H9 (cell line): ENCODE measurements at regions not wholly inside any gene's neighbourhood (a gene's known extent, or its start where the extent isn't known, plus 50 kb on each side); places are given as distances from the start of the nearest gene placed in this dataset.

Source experiments
- DNase-seq: peaks from one replicate; pipeline ENCODE4 v3.0.0-alpha.2; 2017
- H2AFZ ChIP-seq: one replicate; pipeline ENCODE4 v1.6.1; 2013; ENCODE audit warnings: mild to moderate bottlenecking, low read length, control low read depth, moderate library complexity
- H2AK5ac ChIP-seq: 2 replicates; pipeline ENCODE4 v1.6.1; 2013; ENCODE audit warnings: low read length, control low read depth, mixed read lengths; ENCODE audit not compliant: insufficient read length
- H2BK120ac ChIP-seq: one replicate; pipeline ENCODE4 v1.6.1; 2013; ENCODE audit warnings: low read depth, mild to moderate bottlenecking, low read length, control low read depth, inconsistent platforms; ENCODE audit not compliant: poor library complexity, severe bottlenecking
- H2BK12ac ChIP-seq: 2 replicates; pipeline ENCODE4 v1.6.1; 2013; ENCODE audit warnings: low read length, control low read depth, mixed read lengths, low read depth; ENCODE audit not compliant: insufficient read length
- H2BK15ac ChIP-seq: 2 replicates; pipeline ENCODE4 v1.6.1; 2013; ENCODE audit warnings: low read depth, low read length, control low read depth
- H2BK20ac ChIP-seq: one replicate; pipeline ENCODE4 v1.6.1; 2013; ENCODE audit warnings: low read depth, mild to moderate bottlenecking, low read length, control low read depth, inconsistent platforms; ENCODE audit not compliant: poor library complexity, severe bottlenecking
- H2BK5ac ChIP-seq: 2 replicates; pipeline ENCODE4 v1.6.1; 2013; ENCODE audit warnings: low read length, control low read depth, mixed read lengths; ENCODE audit not compliant: insufficient read length
- H3K14ac ChIP-seq: 2 replicates; pipeline ENCODE4 v1.6.1; 2013; ENCODE audit warnings: low read length, control low read depth; ENCODE audit not compliant: insufficient read depth
- H3K18ac ChIP-seq: 2 replicates; pipeline ENCODE4 v1.6.1; 2013; ENCODE audit warnings: low read depth, mild to moderate bottlenecking, mixed read lengths, low read length, control low read depth; ENCODE audit not compliant: insufficient read length
- H3K23ac ChIP-seq: 2 replicates; pipeline ENCODE4 v1.6.1; 2013; ENCODE audit warnings: low read length, control low read depth, mixed read lengths, low read depth; ENCODE audit not compliant: insufficient read length
- H3K23me2 ChIP-seq: 2 replicates; pipeline ENCODE4 v1.6.1; 2013; ENCODE audit warnings: low read depth, mild to moderate bottlenecking, mixed read lengths, low read length, control low read depth; ENCODE audit not compliant: insufficient read length, poor library complexity, severe bottlenecking
- H3K27ac ChIP-seq: 2 replicates; pipeline ENCODE4 v1.5.1; 2013; ENCODE audit warnings: low read length, control low read depth, mixed read lengths, low read depth; ENCODE audit not compliant: insufficient read length
- H3K27me3 ChIP-seq: 2 replicates; pipeline ENCODE4 v1.6.1; 2013; ENCODE audit warnings: low read length, control low read depth, inconsistent platforms; ENCODE audit not compliant: insufficient read depth
- H3K4ac ChIP-seq: 2 replicates; pipeline ENCODE4 v1.6.1; 2013; ENCODE audit warnings: low read depth, mild to moderate bottlenecking, control low read depth, inconsistent platforms, low read length, moderate library complexity
- H3K4me1 ChIP-seq: 2 replicates; pipeline ENCODE4 v1.6.1; 2013; ENCODE audit warnings: low read length, control low read depth, inconsistent platforms; ENCODE audit not compliant: insufficient read depth
- H3K4me2 ChIP-seq: 2 replicates; pipeline ENCODE4 v1.6.1; 2013; ENCODE audit warnings: low read length, control low read depth, mixed read lengths; ENCODE audit not compliant: insufficient read length, insufficient read depth
- H3K56ac ChIP-seq: 2 replicates; pipeline ENCODE4 v1.6.1; 2013; ENCODE audit warnings: low read depth, mild to moderate bottlenecking, mixed read lengths, low read length, control low read depth; ENCODE audit not compliant: insufficient read length
- H3K79me1 ChIP-seq: 2 replicates; pipeline ENCODE4 v1.6.1; 2013; ENCODE audit warnings: low read depth, mild to moderate bottlenecking, moderate library complexity, low read length, control low read depth, inconsistent platforms; ENCODE audit not compliant: insufficient read depth, poor library complexity, severe bottlenecking
- H3K79me2 ChIP-seq: 2 replicates; pipeline ENCODE4 v1.6.1; 2013; ENCODE audit warnings: low read length, control low read depth, inconsistent platforms; ENCODE audit not compliant: insufficient read depth
- H3K9ac ChIP-seq: 2 replicates; pipeline ENCODE4 v1.6.1; 2013; ENCODE audit warnings: low read length, control low read depth, mixed read lengths; ENCODE audit not compliant: insufficient read length; ENCODE audit errors: extremely low read depth
- H3K9me3 ChIP-seq: one replicate; pipeline ENCODE4 v1.6.1; 2013; ENCODE audit warnings: low read depth, low read length, inconsistent platforms; ENCODE audit not compliant: control insufficient read depth
- H3T11ph ChIP-seq: one replicate; pipeline ENCODE4 v1.6.1; 2013; ENCODE audit warnings: mild to moderate bottlenecking, low read length, control low read depth, inconsistent platforms
- H4K20me1 ChIP-seq: one replicate; pipeline ENCODE4 v1.6.1; 2013; ENCODE audit not compliant: control insufficient read depth, insufficient read length, insufficient read depth
- H4K5ac ChIP-seq: 2 replicates; pipeline ENCODE4 v1.6.1; 2013; ENCODE audit warnings: low read depth, mild to moderate bottlenecking, mixed read lengths, low read length, control low read depth; ENCODE audit not compliant: insufficient read length
- H4K8ac ChIP-seq: replicated peaks from 2 replicates; pipeline ENCODE4 v1.6.1; 2013; ENCODE audit warnings: low read length, control low read depth, mixed read lengths, low read depth; ENCODE audit not compliant: insufficient read length
- H4K91ac ChIP-seq: 2 replicates; pipeline ENCODE4 v1.6.1; 2013; ENCODE audit warnings: low read depth, mild to moderate bottlenecking, moderate library complexity, mixed read lengths, low read length, control low read depth; ENCODE audit not compliant: insufficient read length
- H3K27ac Mint-ChIP-seq, 3 experiments: 2 replicates in 2 of 3; 3 replicates in 1 of 3; pipeline ENCODE4 v1.8.0; 2020 to 2021; ENCODE audit warnings: mixed read lengths in 3 of 3, mild to moderate bottlenecking in 1 of 3, moderate library complexity in 1 of 3
- H3K27me3 Mint-ChIP-seq: 2 replicates; pipeline ENCODE4 v1.8.0; 2021; ENCODE audit warnings: low read depth, mild to moderate bottlenecking, moderate library complexity, mixed read lengths
- H3K36me3 Mint-ChIP-seq, 3 experiments: 2 replicates in 2 of 3; 3 replicates in 1 of 3; pipeline ENCODE4 v1.8.0; 2020 to 2021; ENCODE audit warnings: low read depth in 3 of 3, mixed read lengths in 3 of 3; ENCODE audit not compliant: insufficient read depth in 1 of 3
- H3K4me1 Mint-ChIP-seq, 2 experiments: 2 replicates each; pipeline ENCODE4 v1.8.0; 2020; ENCODE audit warnings: mixed read lengths in 2 of 2
- H3K4me3 Mint-ChIP-seq, 2 experiments: 2 replicates in 1 of 2; 3 replicates in 1 of 2; pipeline ENCODE4 v1.8.0; 2020 to 2021; ENCODE audit warnings: mild to moderate bottlenecking in 2 of 2, mixed read lengths in 2 of 2, moderate library complexity in 1 of 2
- H3K9me3 Mint-ChIP-seq, 2 experiments: 2 replicates in 1 of 2; 3 replicates in 1 of 2; pipeline ENCODE4 v1.8.0; 2020; ENCODE audit warnings: mild to moderate bottlenecking in 2 of 2, mixed read lengths in 2 of 2, moderate library complexity in 1 of 2
- WGBS: extraction: QIAGEN DNeasy Blood & Tissue Kit; methylation state at CpG from one replicate; pipeline ENCODE4 v1.1.7; 2013; ENCODE audit warnings: missing lambda C conversion rate, low lambda C conversion rate, mixed read lengths; ENCODE audit not compliant: insufficient read length; ENCODE audit errors: extremely low coverage; 5-methylcytosine and 5-hydroxymethylcytosine counted together
- TF ChIP-seq, protein P1 (sequence below): fragments of 200-600 bp; sonication (generic); conservative IDR thresholded peaks from 3 replicates; pipeline ENCODE4 v1.8.0; 2021; ENCODE audit warnings: antibody characterized with exemption, mild to moderate bottlenecking

DNA sequence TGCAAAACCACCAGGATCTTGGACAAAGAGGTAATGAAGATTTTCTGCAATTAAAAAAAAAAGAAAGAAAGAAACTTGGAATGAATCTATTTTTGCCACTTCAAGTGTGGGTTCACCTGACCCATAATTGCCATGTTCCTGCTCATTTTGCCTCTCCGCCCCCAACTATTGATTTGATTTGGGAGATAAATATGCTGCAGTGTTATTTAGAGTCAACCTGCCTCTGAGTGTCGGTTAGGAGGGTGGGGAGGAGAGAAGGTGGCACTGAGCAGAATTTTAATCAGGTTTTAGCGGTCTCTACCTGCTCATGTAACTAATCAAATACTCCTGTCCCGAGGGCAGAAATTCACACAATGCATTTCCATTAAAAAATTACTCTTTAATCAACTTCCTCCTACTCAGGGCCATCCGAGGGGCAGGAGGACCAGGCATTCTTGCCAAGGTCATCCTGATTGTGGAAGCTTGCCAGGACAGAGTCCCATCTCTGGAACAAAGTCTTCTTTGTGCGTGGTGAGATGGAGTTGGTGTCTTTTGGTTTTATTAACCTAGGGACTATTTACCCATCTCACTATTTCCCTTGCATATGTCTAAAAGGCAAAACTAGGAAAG, 300.1 kb downstream of the CDH26 start:
- no peak overlapping the region for H4K91ac ChIP-seq
- H3K23ac ChIP-seq = no peak overlapping the region
- Mint-ChIP-seq H3K27ac (no peak overlapping the region), H3K27me3 (peaks cover 14% of the 10 kb centered on the region), H3K9me3 (peaks cover 0 to 2% of the 10 kb centered on the region in 2 experiments; a peak in 2 of 5 replicates), H3K4me1 (peaks cover 15% of the 10 kb centered on the region in 2 experiments), H3K36me3 (no peaks in the 10 kb centered on the region; a peak in 2 of 7 replicates), H3K4me3 (no peak overlapping the region)
- no peak overlapping the region for H3K56ac ChIP-seq
- H3T11ph ChIP-seq = no peak overlapping the region
- no peaks in the 10 kb centered on the region for H3K27me3 ChIP-seq
- H2BK5ac ChIP-seq = no peak overlapping the region
- H3K18ac ChIP-seq = no peak overlapping the region
- H3K9me3 ChIP-seq = no peaks in the 10 kb centered on the region
- no peak overlapping the region for H3K4me2 ChIP-seq
- H2AFZ ChIP-seq = no peak overlapping the region
- TF ChIP-seq, protein P1, sequence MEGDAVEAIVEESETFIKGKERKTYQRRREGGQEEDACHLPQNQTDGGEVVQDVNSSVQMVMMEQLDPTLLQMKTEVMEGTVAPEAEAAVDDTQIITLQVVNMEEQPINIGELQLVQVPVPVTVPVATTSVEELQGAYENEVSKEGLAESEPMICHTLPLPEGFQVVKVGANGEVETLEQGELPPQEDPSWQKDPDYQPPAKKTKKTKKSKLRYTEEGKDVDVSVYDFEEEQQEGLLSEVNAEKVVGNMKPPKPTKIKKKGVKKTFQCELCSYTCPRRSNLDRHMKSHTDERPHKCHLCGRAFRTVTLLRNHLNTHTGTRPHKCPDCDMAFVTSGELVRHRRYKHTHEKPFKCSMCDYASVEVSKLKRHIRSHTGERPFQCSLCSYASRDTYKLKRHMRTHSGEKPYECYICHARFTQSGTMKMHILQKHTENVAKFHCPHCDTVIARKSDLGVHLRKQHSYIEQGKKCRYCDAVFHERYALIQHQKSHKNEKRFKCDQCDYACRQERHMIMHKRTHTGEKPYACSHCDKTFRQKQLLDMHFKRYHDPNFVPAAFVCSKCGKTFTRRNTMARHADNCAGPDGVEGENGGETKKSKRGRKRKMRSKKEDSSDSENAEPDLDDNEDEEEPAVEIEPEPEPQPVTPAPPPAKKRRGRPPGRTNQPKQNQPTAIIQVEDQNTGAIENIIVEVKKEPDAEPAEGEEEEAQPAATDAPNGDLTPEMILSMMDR = no peak
- no peak overlapping the region for H3K4ac ChIP-seq
- DNase-seq = no peak
- no peak overlapping the region for H3K27ac ChIP-seq
- H4K20me1 ChIP-seq = no peaks in the 10 kb centered on the region
- H2BK120ac ChIP-seq = no peak overlapping the region
- no peaks in the 10 kb centered on the region for H3K79me1 ChIP-seq
- no peak overlapping the region for H2AK5ac ChIP-seq
- H2BK20ac ChIP-seq = no peak overlapping the region
- H3K14ac ChIP-seq = no peak overlapping the region
- no peak overlapping the region for H2BK15ac ChIP-seq
- no peak overlapping the region for H4K8ac ChIP-seq
- H4K5ac ChIP-seq = no peak overlapping the region
- H2BK12ac ChIP-seq = no peak overlapping the region
- no peak overlapping the region for H3K9ac ChIP-seq
- no peaks in the 10 kb centered on the region for H3K23me2 ChIP-seq
- no peaks in the 10 kb centered on the region; the same call in 1 of the 2 replicates for H3K4me1 ChIP-seq
- no CpG with 5 or more reads among the region's 6 CpGs for WGBS
- H3K79me2 ChIP-seq = no peaks in the 10 kb centered on the region
